HCT116 (cell line): ENCODE measurements at regions not wholly inside any gene's neighbourhood (a gene's known extent, or its start where the extent isn't known, plus 50 kb on each side); places are given as distances from the start of the nearest gene placed in this dataset.

Experiments
- ATAC-seq: fragments of 200-7000 bp; cut with Tn5 transposase; 2 replicates; pipeline ENCODE4 v1.9.1; 2020; ENCODE audit warnings: mild to moderate bottlenecking, moderate library complexity
- BruUV-seq: library from RNA; stranded (reverse); fragments of 400-500 nt; replicated peaks from 2 replicates; lab custom pipeline; 2021; lab: Mats Ljungman, UMichigan
- CTCF ChIA-PET: fragments of 300-600 bp; sonication (Branson Sonifier 250); formaldehyde crosslinking; loops from one replicate; lab custom pipeline; 2021; ENCODE audit warnings: antibody characterized with exemption; lab: Charles Lee
- POLR2A ChIA-PET: fragments of 300-600, 350-600 bp; sonication (Branson Sonifier 250); formaldehyde crosslinking; loops from one replicate; lab custom pipeline; 2021; ENCODE audit warnings: antibody characterized with exemption; lab: Charles Lee
- RAD21 ChIA-PET, 2 experiments: fragments of 300-600 bp; sonication (Branson Sonifier 250); formaldehyde crosslinking; loops; one replicate each; lab custom pipeline; 2023; ENCODE audit warnings: low total read pairs in 2 of 2; ENCODE audit not compliant: uncharacterized antibody in 2 of 2, unreplicated experiment in 2 of 2, low non-redundant PET in 1 of 2; lab: Charles Lee
- DNase-seq: peaks from one replicate; pipeline ENCODE4 v3.0.0-alpha.2; 2010; ENCODE audit warnings: low read depth, low spot score
- H2AFZ ChIP-seq: fragments of 200-600 bp; shearing (Covaris generic), sonication (generic); 2 replicates; pipeline ENCODE4 v1.6.1; 2017; ENCODE audit warnings: low read depth, mixed run types, mixed read lengths, antibody characterized with exemption, low read length; ENCODE audit not compliant: poor library complexity, severe bottlenecking
- H3K27ac ChIP-seq: 2 replicates; pipeline ENCODE4 v1.5.1; 2012; ENCODE audit warnings: low read depth, low read length
- H3K27me3 ChIP-seq: fragments of 200-600 bp; sonication (generic); 2 replicates; pipeline ENCODE4 v1.6.1; 2016; ENCODE audit warnings: mixed run types, low read length, mixed read lengths; ENCODE audit not compliant: insufficient read depth
- H3K36me3 ChIP-seq, 2 experiments: fragments of 200-500 bp in 1 of 2; fragments of 200-600 bp in 1 of 2; sonication (Bioruptor generic) in 1 of 2; sonication (generic) in 1 of 2; 2 replicates each; pipeline versions ENCODE4 v1.5.1 to v1.6.1; 2014 to 2016; ENCODE audit warnings: low read length in 2 of 2, inconsistent platforms in 1 of 2, mixed read lengths in 1 of 2, mixed run types in 1 of 2; ENCODE audit not compliant: insufficient read depth in 2 of 2, control insufficient read depth in 1 of 2
- H3K4me1 ChIP-seq, 2 experiments: fragments of 200-600 bp in 1 of 2; sonication (generic) in 1 of 2; 2 replicates each; pipeline versions ENCODE4 v1.5.1 to v1.6.1; 2012 to 2017; ENCODE audit warnings: low read length in 2 of 2, inconsistent platforms in 1 of 2, mild to moderate bottlenecking in 1 of 2, mixed read lengths in 1 of 2, mixed run types in 1 of 2, moderate library complexity in 1 of 2; ENCODE audit not compliant: insufficient read depth in 2 of 2, control insufficient read depth in 1 of 2
- H3K4me2 ChIP-seq: fragments of 200-600 bp; sonication (generic); 2 replicates; pipeline ENCODE4 v1.6.1; 2017; ENCODE audit warnings: mixed run types, low read length, mixed read lengths
- H3K4me3 ChIP-seq, 2 experiments: fragments of 200-600 bp in 1 of 2; sonication (generic) in 1 of 2; replicated peaks in 1 of 2; 2 replicates each; pipeline ENCODE4 v1.5.1; 2011 to 2016; ENCODE audit warnings: low read length in 2 of 2, control low read depth in 1 of 2, low read depth in 1 of 2, mild to moderate bottlenecking in 1 of 2, mixed read lengths in 1 of 2, mixed run types in 1 of 2
- H3K79me2 ChIP-seq: fragments of 200-600 bp; sonication (generic); 2 replicates; pipeline ENCODE4 v1.6.1; 2017; ENCODE audit warnings: mild to moderate bottlenecking, mixed run types, low read length, moderate library complexity, mixed read lengths; ENCODE audit not compliant: insufficient read depth
- H3K9ac ChIP-seq: fragments of 200-600 bp; sonication (generic); 2 replicates; pipeline ENCODE4 v1.6.1; 2016; ENCODE audit warnings: low read length, mixed read lengths
- H3K9me2 ChIP-seq: fragments of 200-600 bp; sonication (generic), shearing (Covaris generic); 2 replicates; pipeline ENCODE4 v1.6.1; 2017; ENCODE audit warnings: mixed run types, mild to moderate bottlenecking, moderate library complexity; ENCODE audit not compliant: insufficient read depth
- H3K9me3 ChIP-seq, 2 experiments: fragments of 200-500 bp in 1 of 2; fragments of 200-600 bp in 1 of 2; sonication (Bioruptor generic) in 1 of 2; sonication (generic) in 1 of 2; 2 replicates each; pipeline ENCODE4 v1.6.1; 2014 to 2017; ENCODE audit warnings: low read length in 2 of 2, mixed read lengths in 2 of 2, inconsistent platforms in 1 of 2, low read depth in 1 of 2, mild to moderate bottlenecking in 1 of 2, mixed run types in 1 of 2, moderate library complexity in 1 of 2; ENCODE audit not compliant: control insufficient read depth in 1 of 2, insufficient read depth in 1 of 2
- H4K20me1 ChIP-seq: fragments of 200-600 bp; sonication (generic), shearing (Covaris generic); 2 replicates; pipeline ENCODE4 v1.6.1; 2017; ENCODE audit warnings: mixed run types, mild to moderate bottlenecking, moderate library complexity; ENCODE audit not compliant: insufficient read depth
- CBX3 ChIP-seq: IDR thresholded peaks from 2 replicates; pipeline ENCODE4 v1.6.1; 2012; ENCODE audit warnings: low read depth
- CTCF ChIP-seq, 3 experiments: fragments of 200-600 bp in 1 of 3; sonication (generic) in 1 of 3; IDR thresholded peaks in 2 of 3; conservative IDR thresholded peaks in 1 of 3; 2 replicates each; pipeline ENCODE4 v1.5.1; 2012 to 2017; ENCODE audit warnings: low read depth in 2 of 3, low read length in 2 of 3, antibody characterized with exemption in 1 of 3, borderline replicate concordance in 1 of 3, control low read depth in 1 of 3, mild to moderate bottlenecking in 1 of 3, mixed read lengths in 1 of 3, mixed run types in 1 of 3, moderate library complexity in 1 of 3; ENCODE audit not compliant: insufficient read depth in 1 of 3
- EZH2 ChIP-seq: fragments of 200-600 bp; sonication (generic); IDR thresholded peaks from 2 replicates; pipeline ENCODE4 v1.6.1; 2017; ENCODE audit warnings: antibody characterized with exemption, mixed run types
- FOSL1 ChIP-seq: IDR thresholded peaks from 2 replicates; pipeline ENCODE4 v1.6.1; 2012; ENCODE audit warnings: low read depth
- JUND ChIP-seq: IDR thresholded peaks from 2 replicates; pipeline ENCODE4 v1.6.1; 2012
- POLR2A ChIP-seq: IDR thresholded peaks from 2 replicates; pipeline ENCODE4 v1.7.0; 2011; ENCODE audit warnings: borderline replicate concordance; ENCODE audit not compliant: insufficient read depth, insufficient read length; ENCODE audit errors: extremely low read depth
- RAD21 ChIP-seq: IDR thresholded peaks from 2 replicates; pipeline ENCODE4 v1.6.1; 2012; ENCODE audit warnings: low read depth, mild to moderate bottlenecking
- SIN3A ChIP-seq: IDR thresholded peaks from 2 replicates; pipeline ENCODE4 v1.6.1; 2012; ENCODE audit warnings: low read depth
- SRF ChIP-seq: IDR thresholded peaks from 2 replicates; pipeline ENCODE4 v1.6.1; 2012; ENCODE audit warnings: low read depth
- TCF7L2 ChIP-seq: IDR thresholded peaks from 2 replicates; pipeline ENCODE4 v1.7.0; 2011; ENCODE audit warnings: borderline replicate concordance, inconsistent platforms; ENCODE audit not compliant: insufficient read depth, insufficient read length; ENCODE audit errors: extremely low read depth
- YY1 ChIP-seq: IDR thresholded peaks from 2 replicates; pipeline ENCODE4 v1.6.1; 2011; ENCODE audit warnings: low read length, low read depth, moderate library complexity, mild to moderate bottlenecking; ENCODE audit not compliant: insufficient replicate concordance; ENCODE audit errors: extremely low read depth
- ZBTB33 ChIP-seq: IDR thresholded peaks from 2 replicates; pipeline ENCODE4 v1.6.1; 2011; ENCODE audit warnings: mild to moderate bottlenecking, low read length, moderate library complexity; ENCODE audit not compliant: insufficient replicate concordance; ENCODE audit errors: extremely low read depth
- ZNF274 ChIP-seq: fragments of 200-500 bp; sonication (Bioruptor generic); IDR thresholded peaks from 2 replicates; pipeline ENCODE4 v1.6.1; 2014; ENCODE audit warnings: mild to moderate bottlenecking, low read depth, low read length, inconsistent platforms
- intact Hi-C: fragments of 100-400 bp; cut with micrococcal nuclease; formaldehyde crosslinking; loops from 2 replicates; pipeline ENCODE4 v1.10.0; 2022
- TF ChIP-seq, protein P1 (sequence below): IDR thresholded peaks from 2 replicates; pipeline ENCODE4 v1.6.1; 2012

DNA sequence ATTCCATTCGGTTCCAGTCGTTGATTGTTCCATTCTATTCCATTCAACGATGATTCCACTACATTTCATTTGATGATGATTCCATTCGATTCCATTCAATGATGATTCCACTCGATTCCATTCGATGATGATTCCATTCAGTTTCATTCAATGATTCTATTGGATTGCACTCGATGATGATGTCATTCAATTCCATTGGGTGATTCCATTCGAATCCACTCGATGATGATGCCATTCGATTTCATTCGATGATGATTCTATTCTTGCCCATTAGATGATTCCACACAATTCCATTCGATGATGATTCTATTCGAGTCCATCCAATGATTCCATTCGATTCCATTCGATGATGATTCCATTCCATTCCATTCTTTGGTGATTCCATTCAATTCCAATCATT, 1283.7 kb downstream of the TP53TG3F start:
- Histone ChIP-seq H3K36me3 (no peaks in the 10 kb centered on the region), H3K4me1 (no peaks in the 10 kb centered on the region), H3K4me2 (no peak overlapping the region), H3K9me3 (peaks cover 30 to 69% of the 10 kb centered on the region in 2 experiments; a peak in 2 of 4 replicates), H3K27ac (no peak overlapping the region), H3K4me3 (no peak overlapping the region), H3K9me2 (no peaks in the 10 kb centered on the region)
- BruUV-seq = no TSS peak
- DNase-seq = no peak
- ChIA-PET RAD21 (no interaction called here), CTCF (no interaction called here)
- intact Hi-C loops = no loop called here
- no peak for TF ChIP-seq SIN3A
- TF ChIP-seq EZH2 = no peak
- no peak for TF ChIP-seq ZBTB33
- no peak for TF ChIP-seq FOSL1
- TF ChIP-seq, protein P1, sequence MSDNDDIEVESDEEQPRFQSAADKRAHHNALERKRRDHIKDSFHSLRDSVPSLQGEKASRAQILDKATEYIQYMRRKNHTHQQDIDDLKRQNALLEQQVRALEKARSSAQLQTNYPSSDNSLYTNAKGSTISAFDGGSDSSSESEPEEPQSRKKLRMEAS = no peak
- TF ChIP-seq JUND = no peak
- no peak for TF ChIP-seq RAD21
- no peak for TF ChIP-seq CTCF (IDR thresholded peaks at IDR 0.05 in 2 of 3, conservative IDR thresholded peaks at IDR 0.05 in 1 of 3; ENCODE audit: borderline replicate concordance in 1 of 3, insufficient read depth in 1 of 3, low read depth in 2 of 3, low read length in 2 of 3)
- no peak for TF ChIP-seq YY1
- TF ChIP-seq CBX3 = no peak
- TF ChIP-seq POLR2A = no peak
- TF ChIP-seq TCF7L2 = no peak
- no peak for TF ChIP-seq ZNF274
- no peak for TF ChIP-seq SRF
- TF ChIP-seq, all 23 proteins: peak for 0
- no peak overlapping the region for H3K9ac ChIP-seq
- H3K79me2 ChIP-seq = no peaks in the 10 kb centered on the region
- POLR2A ChIA-PET = no interaction called here
- H3K27me3 ChIP-seq = no peaks in the 10 kb centered on the region
- ATAC-seq = no peak
- H2AFZ ChIP-seq = no peak overlapping the region
- H4K20me1 ChIP-seq = no peaks in the 10 kb centered on the region
